Body of pancreas (tissue), 4 donors: ENCODE measurements at regions not wholly inside any gene's neighbourhood (a gene's known extent, or its start where the extent isn't known, plus 50 kb on each side); places are given as distances from the start of the nearest gene placed in this dataset.

ENCODE experiments used
- POLR2A ChIP-seq, 3 donors: fragments of 450-650 bp; IDR thresholded peaks; one replicate each; pipeline ENCODE4 v1.6.1; 2016; ENCODE audit warnings: antibody characterized with exemption in 3 of 3, mild to moderate bottlenecking in 2 of 3
- TF ChIP-seq, protein P1 (sequence below), 7 experiments: fragments of 450-650 bp in 4 of 7; fragments of 200-600 bp in 3 of 7; sonication (generic) in 3 of 7; IDR thresholded peaks; one replicate each; pipeline ENCODE4 v1.5.1; 2016 to 2019; ENCODE audit warnings: antibody characterized with exemption in 7 of 7

DNA sequence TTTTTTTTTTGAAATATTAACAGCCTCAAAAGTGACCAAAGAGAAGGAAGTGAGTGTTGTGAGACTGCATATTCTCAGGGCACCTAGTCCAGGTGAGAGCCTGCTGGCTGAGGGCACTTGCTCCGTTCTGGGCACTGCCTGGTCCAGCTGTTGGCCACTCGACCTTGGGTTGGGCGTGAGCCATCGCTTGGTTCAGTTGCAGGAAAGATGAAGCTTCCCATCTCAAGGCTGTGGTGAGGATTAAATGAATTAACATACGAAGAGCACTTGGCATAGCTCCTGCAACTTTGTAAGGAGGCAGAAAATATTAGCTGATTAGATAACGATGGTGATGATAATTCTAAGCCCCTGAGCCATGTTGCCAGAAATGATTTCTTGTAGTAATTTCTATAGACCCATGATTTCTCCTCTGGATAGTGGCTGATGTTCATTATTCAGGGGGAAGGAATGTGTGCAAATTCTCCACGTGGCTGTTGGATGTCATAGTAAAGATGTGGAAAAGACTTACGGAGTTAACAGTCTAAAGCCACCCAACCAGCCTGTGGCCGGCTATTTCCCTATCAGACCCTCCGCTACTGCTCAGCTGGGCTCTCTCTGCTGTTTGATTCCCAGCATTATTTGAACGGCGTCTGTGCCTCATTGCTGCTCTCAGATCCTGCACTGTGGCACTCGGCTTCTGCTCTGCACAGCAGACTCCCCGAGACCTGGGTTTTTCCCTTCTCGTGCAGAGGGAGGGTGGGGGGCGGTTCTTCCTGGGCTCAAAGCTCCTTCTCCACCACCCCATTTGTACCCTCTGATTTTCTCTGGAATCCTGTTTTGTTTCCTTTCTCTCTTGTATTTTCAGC is 221.1 kb downstream of the GALR1 start:
- TF ChIP-seq, protein P1, sequence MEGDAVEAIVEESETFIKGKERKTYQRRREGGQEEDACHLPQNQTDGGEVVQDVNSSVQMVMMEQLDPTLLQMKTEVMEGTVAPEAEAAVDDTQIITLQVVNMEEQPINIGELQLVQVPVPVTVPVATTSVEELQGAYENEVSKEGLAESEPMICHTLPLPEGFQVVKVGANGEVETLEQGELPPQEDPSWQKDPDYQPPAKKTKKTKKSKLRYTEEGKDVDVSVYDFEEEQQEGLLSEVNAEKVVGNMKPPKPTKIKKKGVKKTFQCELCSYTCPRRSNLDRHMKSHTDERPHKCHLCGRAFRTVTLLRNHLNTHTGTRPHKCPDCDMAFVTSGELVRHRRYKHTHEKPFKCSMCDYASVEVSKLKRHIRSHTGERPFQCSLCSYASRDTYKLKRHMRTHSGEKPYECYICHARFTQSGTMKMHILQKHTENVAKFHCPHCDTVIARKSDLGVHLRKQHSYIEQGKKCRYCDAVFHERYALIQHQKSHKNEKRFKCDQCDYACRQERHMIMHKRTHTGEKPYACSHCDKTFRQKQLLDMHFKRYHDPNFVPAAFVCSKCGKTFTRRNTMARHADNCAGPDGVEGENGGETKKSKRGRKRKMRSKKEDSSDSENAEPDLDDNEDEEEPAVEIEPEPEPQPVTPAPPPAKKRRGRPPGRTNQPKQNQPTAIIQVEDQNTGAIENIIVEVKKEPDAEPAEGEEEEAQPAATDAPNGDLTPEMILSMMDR (IDR thresholded peaks at IDR 0.05), result no peak
- TF ChIP-seq POLR2A (IDR thresholded peaks at IDR 0.05), result no peak
